Natural killer cell treated with Interleukin-12 subunit alpha and Interleukin-12 subunit beta and Interleukin-15 and Interleukin-18, amount 100 ng/mL, for 72 hours (primary cell): ENCODE measurements at regions not wholly inside any gene's neighbourhood (a gene's known extent, or its start where the extent isn't known, plus 50 kb on each side); places are given as distances from the start of the nearest gene placed in this dataset.
A peak's percentile ranks its signal among the peaks of the same experiment; 100 is the strongest.
"Not testable (repeated sequence)": the region's sequence is repeated elsewhere in the genome, so short reads cannot be mapped to it uniquely, and the experiment has no call there.

Source experiments
- ATAC-seq, 2 donors: fragments of 150-1000 bp; cut with Tn5 transposase in 1 of 2; sonication (Bioruptor Pico), chemical (Tn5 transposase) in 1 of 2; 2 replicates each; pipeline ENCODE4 v1.10.0; 2021
- DNase-seq: peaks from one replicate; pipeline ENCODE4 v3.0.0; 2022; ENCODE audit warnings: low spot score
- H3K27ac Mint-ChIP-seq, 2 donors: 1 replicate in 1 of 2; 2 replicates in 1 of 2; pipeline ENCODE4 v1.8.0; 2022; ENCODE audit warnings: mixed read lengths in 2 of 2, mild to moderate bottlenecking in 1 of 2, moderate library complexity in 1 of 2
- H3K27me3 Mint-ChIP-seq, 2 donors: 1 replicate in 1 of 2; 2 replicates in 1 of 2; pipeline ENCODE4 v1.8.0; 2022; ENCODE audit warnings: mixed read lengths in 2 of 2
- H3K36me3 Mint-ChIP-seq: one replicate; pipeline ENCODE4 v1.8.0; 2022; ENCODE audit warnings: mixed read lengths
- H3K4me1 Mint-ChIP-seq, 2 donors: 1 replicate in 1 of 2; 2 replicates in 1 of 2; pipeline ENCODE4 v1.8.0; 2022; ENCODE audit warnings: low read depth in 2 of 2, mixed read lengths in 2 of 2, mild to moderate bottlenecking in 1 of 2
- H3K4me3 Mint-ChIP-seq: one replicate; pipeline ENCODE4 v1.8.0; 2022; ENCODE audit warnings: mixed read lengths
- H3K9me3 Mint-ChIP-seq: 2 replicates; pipeline ENCODE4 v1.8.0; 2022; ENCODE audit warnings: mixed read lengths

DNA sequence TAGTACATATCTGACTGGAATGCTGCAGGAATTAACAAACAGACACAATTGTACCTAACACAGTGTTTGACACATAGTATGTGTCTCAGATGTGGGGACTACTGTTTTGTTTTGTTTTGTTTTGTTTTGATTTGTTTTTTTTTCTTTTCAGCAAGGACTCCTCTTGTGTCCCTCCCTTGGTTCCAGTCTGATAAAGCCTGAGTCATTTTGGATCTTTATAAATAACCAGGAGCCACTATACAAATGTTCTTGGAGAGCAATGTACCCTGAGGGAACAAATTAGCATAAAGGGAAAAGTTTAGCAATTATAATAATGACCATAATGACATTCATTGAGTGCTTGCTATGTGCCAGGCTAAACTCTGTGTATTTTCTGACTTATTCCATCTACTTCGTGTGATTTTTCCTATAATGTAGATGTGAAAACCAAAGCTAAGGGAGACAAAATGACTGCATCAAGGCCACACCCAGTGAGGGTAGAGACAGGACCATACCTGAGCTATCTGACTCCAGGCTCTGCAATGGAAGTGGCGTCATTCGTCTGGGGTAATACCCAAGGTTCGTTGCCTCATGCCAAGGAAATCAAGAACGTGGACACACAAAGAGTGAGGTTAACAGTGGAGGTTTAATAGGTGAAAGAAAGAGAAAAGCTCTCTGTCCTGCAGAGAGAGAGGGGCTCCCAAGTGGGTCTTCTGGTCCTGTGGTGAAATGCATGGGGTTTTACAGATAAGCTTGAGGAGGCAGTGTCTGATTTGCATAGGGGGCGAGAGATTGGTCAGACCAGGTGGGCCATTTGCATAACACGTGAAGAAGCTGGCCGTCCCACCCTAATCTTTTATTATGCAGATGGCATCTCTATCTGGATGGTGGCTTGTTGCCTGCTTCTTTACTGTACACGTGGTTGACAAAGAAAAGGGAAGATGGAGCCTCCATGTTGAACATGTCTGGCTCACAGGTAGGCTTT, 285.5 kb upstream of the SFSWAP start:
- H3K27me3 Mint-ChIP-seq, result peaks cover 14 to 33% of the 10 kb centered on the region in 2 donors
- H3K9me3 Mint-ChIP-seq, result no peaks in the 10 kb centered on the region
- H3K36me3 Mint-ChIP-seq, result peaks cover 14% of the 10 kb centered on the region
- H3K27ac Mint-ChIP-seq, result no peak overlapping the region
- ATAC-seq, result no peak
- H3K4me3 Mint-ChIP-seq, result no peak overlapping the region
- no peak for DNase-seq
- no peaks in the 10 kb centered on the region for H3K4me1 Mint-ChIP-seq

DNA sequence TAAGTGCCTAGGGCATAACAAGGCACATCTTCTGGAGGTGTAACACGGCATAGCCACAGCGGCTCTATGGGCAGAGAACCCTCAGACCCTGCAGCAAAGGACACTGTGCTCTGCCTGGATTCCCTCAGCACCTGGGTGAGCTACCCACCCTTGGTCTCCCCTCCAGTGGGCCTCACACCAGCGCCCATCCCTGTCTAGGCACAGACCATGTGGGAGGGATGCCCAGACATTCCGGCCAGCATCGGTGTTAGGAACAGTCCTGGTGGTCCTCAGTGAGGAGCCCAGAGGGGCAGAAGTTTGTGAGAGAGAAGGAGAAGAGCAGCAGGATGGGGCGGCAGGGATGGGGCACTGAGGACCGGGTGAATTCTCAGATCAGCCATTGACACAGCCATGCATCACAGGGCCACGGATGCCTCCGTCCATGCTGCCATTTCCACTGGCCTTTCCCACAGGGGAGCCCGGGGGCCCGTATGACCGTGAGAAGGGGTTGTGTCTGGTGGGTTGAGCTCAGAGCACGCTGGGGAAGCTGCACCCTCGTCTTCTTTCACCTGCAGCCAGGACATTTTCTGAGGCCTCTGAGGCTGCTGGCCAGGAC, 282.7 kb upstream of the SFSWAP start:
- DNase-seq, result peak; percentile 40
- Mint-ChIP-seq H3K4me1 (no peaks in the 10 kb centered on the region), H3K27ac (no peak overlapping the region), H3K9me3 (no peaks in the 10 kb centered on the region), H3K27me3 (peaks cover 13 to 32% of the 10 kb centered on the region in 2 donors), H3K4me3 (no peak overlapping the region), H3K36me3 (peaks cover 14% of the 10 kb centered on the region)
- peak in 1 of 2 donors; percentile 44 for ATAC-seq

DNA sequence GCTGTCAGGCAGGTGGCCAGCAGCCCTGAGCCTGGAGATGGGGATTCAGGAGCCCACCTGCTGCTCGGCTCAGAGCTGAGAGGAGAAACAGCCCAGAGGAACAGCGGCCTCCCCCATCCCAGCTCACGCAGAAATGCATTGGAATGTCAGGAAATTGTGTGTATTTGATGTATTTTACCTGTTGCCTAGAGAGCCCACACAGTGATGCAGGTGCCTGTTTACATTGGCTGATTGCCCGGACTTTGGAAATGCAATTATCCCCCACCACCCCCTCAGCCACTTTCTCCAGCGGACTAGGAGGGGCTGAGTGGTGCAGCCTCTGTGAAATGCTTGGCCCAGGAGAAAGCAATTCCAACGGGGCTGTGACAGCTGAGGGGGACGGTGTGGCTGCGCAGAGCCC, 281.7 kb upstream of the SFSWAP start:
- ATAC-seq (peak in 1 of 2 donors; percentile 22), DNase-seq (peak; percentile 25)
- H3K27ac Mint-ChIP-seq, H3K4me1 Mint-ChIP-seq, H3K4me3 Mint-ChIP-seq, H3K36me3 Mint-ChIP-seq, H3K9me3 Mint-ChIP-seq: not testable (repeated sequence)
- H3K27me3 Mint-ChIP-seq, result peaks cover 10 to 23% of the 10 kb centered on the region in 2 donors

DNA sequence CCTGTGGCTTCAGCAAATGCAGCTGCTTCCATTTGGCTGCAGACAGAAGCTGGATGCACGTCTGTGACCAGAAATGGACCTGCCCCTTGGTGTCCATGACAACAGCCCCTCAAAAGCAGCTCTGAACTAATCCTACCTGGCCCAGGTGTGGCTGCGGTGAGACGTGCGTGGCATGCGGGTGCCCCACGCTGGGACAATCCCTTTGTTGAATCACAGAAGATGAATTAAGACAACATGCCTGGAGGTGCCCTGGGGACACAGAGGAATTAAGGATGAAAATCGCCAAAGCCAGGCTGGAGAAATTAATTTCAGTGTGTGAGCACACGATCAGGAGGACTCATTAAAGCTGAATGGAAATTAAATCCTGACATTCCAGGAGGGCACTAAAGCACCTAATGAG, 281.2 kb upstream of the SFSWAP start:
- not testable (repeated sequence) for H3K36me3 Mint-ChIP-seq, H3K9me3 Mint-ChIP-seq, H3K27ac Mint-ChIP-seq, H3K4me1 Mint-ChIP-seq, ATAC-seq, H3K4me3 Mint-ChIP-seq
- peaks cover 14 to 18% of the 10 kb centered on the region in 2 donors for H3K27me3 Mint-ChIP-seq
- DNase-seq, result peak; percentile 16

DNA sequence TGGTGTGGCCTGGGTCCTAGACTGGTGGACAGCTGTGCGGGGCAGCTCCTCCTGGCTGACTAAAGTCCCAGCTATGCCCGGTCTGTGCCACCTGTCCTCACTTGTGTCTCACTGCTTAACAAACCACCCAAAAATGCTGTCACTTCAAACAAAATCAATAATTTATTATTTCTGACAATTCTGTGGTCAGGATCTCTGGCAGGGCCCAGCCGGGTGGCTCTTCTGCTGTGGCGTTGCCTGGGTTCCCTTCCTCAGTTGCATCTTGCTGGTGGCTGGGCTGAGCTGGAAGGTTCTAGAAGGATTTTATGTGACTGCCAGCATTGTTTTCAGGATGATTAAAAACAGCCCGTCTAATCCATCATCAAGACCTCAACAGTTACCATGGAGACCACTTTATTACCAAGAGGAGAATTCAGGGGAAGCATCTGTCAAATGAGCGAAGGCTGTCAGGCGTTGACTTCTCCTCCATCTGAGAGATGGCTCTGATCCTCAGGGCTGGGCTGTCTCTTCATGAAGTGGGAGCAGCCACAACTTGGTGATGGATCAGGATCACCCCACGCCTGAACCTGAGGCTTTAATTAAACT, 280.6 kb upstream of the SFSWAP start:
- H3K4me1 Mint-ChIP-seq, result no peaks in the 10 kb centered on the region
- no peaks in the 10 kb centered on the region for H3K9me3 Mint-ChIP-seq
- H3K36me3 Mint-ChIP-seq, result no peaks in the 10 kb centered on the region
- H3K27ac Mint-ChIP-seq, result no peak overlapping the region
- ATAC-seq, result no peak
- H3K27me3 Mint-ChIP-seq, result peaks cover 12 to 13% of the 10 kb centered on the region in 2 donors
- peak; percentile 26 for DNase-seq
- no peak overlapping the region for H3K4me3 Mint-ChIP-seq

DNA sequence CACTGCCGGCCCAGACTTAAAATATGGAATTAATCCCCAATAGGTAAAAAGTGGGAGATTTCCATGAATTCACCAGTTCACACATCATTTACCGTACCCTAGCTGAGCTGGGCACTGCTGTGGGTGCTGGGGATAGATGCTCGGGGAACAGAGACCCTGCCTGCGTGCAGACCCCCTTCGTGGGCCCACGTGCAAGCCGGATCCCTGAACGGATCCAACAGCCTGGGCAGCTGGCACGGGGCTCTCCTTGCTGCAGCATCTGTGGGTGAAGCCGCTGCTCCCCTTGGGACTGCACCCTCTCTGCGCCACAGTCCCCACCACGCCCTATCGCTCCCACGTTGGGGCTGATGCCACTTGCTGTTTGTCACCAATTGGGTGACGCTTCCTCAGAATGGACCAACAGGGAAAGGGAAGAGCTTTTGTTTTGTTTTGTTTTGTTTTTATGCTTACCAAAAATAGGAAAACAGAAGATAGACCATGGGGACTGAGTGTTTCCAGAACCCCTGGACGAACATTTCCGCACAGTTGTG, 279.7 kb upstream of the SFSWAP start:
- not testable (repeated sequence) for H3K4me1 Mint-ChIP-seq, H3K9me3 Mint-ChIP-seq, H3K36me3 Mint-ChIP-seq, H3K4me3 Mint-ChIP-seq, H3K27ac Mint-ChIP-seq
- peaks cover 13 to 14% of the 10 kb centered on the region in 2 donors for H3K27me3 Mint-ChIP-seq
- DNase-seq (peak; percentile 56), ATAC-seq (peak in 1 of 2 donors; percentile 44)

DNA sequence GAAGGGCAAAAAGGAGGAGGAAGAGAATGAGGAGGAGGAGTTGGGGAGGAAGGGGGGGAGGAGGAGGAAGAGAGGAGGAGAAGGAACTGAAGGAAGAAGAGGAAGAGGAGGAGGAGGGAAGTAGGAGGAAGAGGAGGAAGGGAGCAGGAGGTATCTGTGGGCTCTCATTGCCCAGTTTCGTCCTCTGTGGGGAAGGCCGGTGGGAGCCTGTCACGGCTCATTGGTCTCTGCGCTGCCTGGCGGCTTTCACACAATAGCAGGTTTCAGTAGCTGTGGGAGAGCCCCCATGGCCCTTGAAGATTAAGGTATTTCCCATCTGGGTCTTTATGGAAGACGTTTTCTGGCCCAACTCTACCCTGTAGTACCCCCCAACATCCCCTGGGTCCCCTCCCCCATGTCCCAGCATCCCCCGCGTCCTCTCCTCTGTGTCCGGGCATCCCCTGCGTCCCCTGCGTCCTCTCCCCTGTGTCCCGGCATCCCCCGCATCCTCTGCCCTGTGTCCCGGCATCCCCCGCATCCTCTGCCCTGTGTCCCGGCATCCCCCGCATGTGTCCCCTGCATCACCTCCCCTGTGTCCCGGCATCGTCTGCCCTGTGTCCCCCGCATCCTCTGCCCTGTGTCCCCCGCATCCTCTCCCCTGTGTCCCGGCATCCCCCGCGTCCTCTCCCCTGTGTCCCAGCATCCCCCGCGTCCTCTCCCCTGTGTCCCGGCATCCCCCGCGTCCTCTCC, 278.2 kb upstream of the SFSWAP start:
- Mint-ChIP-seq H3K27ac (no peak overlapping the region), H3K4me1 (no peaks in the 10 kb centered on the region), H3K36me3 (no peaks in the 10 kb centered on the region), H3K4me3 (no peak overlapping the region), H3K9me3 (no peaks in the 10 kb centered on the region), H3K27me3 (peaks cover 15% of the 10 kb centered on the region in 2 donors)
- DNase-seq (peak; percentile 53), ATAC-seq (no peak)

DNA sequence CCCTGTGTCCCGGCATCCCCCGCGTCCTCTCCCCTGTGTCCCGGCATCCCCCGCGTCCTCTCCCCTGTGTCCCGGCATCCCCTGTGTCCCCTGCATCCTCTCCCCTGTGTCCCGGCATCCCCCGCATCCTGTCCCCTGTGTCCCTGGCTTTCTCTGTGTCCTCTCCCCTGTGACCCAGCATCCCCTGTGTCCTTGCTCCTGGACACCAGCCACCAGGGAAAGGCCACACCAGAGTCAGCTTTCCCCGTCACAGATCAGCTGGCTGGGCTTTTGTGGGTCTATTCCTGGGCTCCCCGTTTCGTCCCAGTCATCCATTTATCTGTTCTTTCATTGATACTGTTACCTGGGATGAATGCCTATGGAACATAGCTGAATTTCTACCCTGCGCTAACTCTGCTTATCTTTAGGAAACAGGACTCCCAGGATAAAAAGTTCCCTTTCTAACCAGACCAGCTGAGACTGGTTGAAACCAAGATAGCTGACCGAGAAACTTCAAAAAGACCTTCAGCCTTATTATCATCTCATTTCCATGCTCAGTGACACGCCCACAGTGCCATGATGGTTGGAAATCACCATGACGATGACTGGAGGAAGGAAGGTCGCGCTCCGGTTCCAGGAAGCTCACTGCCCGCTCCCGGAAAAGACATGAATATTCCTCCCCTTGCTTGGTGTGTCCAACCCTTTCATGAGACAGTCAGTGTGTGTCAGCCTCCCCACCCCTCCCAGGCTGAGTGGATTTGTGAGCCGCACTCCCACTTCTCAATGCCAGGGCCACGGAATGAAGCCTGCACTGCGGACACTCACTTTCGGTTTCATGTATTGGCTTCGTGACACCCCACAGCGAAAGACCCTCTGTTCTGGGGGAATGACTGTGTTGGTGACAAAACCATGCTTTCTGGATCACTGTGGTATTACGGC, 276.4 kb upstream of the SFSWAP start:
- ATAC-seq (no peak), DNase-seq (peak; percentile 34)
- Mint-ChIP-seq H3K4me1 (no peaks in the 10 kb centered on the region), H3K27me3 (peaks cover 12 to 15% of the 10 kb centered on the region in 2 donors), H3K36me3 (no peaks in the 10 kb centered on the region), H3K9me3 (no peaks in the 10 kb centered on the region), H3K4me3 (no peak overlapping the region), H3K27ac (no peak overlapping the region)

DNA sequence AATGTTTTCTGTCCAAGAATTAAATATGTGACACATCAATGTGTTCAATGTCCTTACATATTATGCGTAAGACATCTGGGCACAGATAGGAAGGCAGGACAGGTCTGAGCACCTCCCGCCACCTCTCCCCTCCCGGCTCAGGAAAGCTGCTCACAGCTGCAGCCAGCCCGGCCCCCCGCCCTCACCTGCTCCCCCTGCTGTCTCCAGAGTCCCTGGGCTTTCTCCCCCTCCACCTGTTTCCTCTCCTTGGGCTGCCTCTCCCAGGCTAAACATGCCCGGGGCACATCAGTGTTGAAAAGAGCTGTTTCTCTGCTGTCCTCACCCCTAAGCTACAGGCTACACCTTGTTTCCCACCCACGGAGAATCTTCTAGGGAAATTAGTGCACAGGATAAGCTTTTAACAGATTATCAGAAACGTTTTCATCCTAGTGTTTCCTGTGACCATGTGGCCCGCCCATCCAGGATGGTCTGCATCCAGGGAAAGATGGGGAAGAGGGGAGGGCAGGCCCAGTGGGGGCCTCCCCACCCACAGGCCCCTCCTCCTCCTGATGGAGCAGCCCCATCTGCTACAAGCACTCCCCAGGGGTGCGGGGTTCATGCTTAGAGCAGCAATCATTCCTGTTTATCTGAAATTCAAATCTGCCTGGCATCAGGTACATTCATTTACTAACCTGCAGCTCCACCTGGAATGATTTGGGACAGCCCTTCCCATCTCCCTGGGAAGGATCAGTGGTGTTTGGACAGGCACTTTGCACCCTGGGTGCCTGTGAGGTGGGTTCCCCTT, 273.8 kb upstream of the SFSWAP start:
- peak; percentile 41 for DNase-seq
- Mint-ChIP-seq H3K4me3 (no peak overlapping the region), H3K9me3 (no peaks in the 10 kb centered on the region), H3K27ac (no peak overlapping the region), H3K27me3 (peaks cover 9 to 11% of the 10 kb centered on the region in 2 donors), H3K36me3 (no peaks in the 10 kb centered on the region), H3K4me1 (no peaks in the 10 kb centered on the region)
- ATAC-seq, result no peak

DNA sequence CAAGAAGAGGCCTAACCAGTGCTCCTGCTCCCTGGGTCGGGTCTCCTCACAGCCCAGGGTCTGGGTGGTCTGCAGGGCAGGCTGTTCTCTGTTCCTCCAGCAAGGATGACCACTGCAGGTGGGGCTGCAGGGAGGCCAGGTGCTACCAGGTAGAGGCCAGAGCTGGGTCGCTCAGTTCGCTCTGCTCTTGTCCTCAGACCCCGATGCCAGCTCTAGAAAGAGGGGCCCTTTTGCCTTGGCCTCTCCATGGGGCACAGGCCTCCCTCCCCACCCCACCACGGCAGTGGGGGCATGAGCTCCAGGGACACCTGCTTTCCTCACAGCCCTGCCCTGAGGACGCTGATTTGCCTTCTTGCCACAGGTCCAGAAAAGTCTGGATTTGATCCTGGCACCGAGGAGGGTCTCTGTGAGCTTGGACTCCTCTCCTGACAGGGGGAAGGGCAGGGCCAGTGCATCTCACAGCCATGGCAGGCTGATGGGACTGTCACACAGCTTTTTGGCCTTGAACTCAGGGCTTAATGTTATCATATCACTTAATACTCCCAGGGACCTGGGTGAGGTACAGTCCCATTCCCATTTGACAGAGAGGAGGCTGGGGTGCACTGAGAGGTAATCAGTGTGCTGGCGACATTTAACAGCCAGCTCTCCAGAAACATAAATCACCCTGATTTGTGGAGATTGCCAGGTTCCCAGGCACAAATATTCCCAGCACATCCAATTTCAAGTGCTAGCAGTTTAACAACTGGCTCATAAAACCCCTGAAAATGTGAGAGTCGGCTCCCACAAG, 273.0 kb upstream of the SFSWAP start:
- no peaks in the 10 kb centered on the region for H3K36me3 Mint-ChIP-seq

DNA sequence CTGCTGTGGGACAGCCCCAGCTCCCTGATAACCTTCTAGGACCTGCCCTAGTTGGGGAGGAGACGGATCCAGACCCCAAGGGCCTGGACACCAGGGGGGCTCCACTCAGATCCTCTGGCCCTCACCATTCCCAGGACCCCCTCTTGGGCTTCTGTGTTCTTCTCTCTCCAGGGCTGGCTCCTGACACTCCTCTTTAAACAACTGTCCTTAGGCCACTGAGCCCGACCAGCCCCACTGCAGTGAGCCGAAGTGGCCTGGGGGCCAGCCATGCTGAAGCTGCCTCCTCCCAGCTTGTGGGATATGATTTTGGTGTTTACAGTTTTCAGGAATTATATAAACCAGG, 272.4 kb upstream of the SFSWAP start:
- peak; percentile 15 for DNase-seq
- not testable (repeated sequence) for H3K4me3 Mint-ChIP-seq, H3K36me3 Mint-ChIP-seq, H3K9me3 Mint-ChIP-seq, H3K27ac Mint-ChIP-seq, ATAC-seq, H3K4me1 Mint-ChIP-seq, H3K27me3 Mint-ChIP-seq

More for the DNA sequence above, 273.0 kb upstream of the SFSWAP start:
- Mint-ChIP-seq H3K9me3 (no peaks in the 10 kb centered on the region), H3K27ac (no peak overlapping the region), H3K27me3 (peaks cover 7% of the 10 kb centered on the region in 2 donors), H3K4me3 (no peak overlapping the region), H3K4me1 (no peaks in the 10 kb centered on the region)
- peak; percentile 19 to 22 for ATAC-seq
- peak; percentile 32 for DNase-seq

DNA sequence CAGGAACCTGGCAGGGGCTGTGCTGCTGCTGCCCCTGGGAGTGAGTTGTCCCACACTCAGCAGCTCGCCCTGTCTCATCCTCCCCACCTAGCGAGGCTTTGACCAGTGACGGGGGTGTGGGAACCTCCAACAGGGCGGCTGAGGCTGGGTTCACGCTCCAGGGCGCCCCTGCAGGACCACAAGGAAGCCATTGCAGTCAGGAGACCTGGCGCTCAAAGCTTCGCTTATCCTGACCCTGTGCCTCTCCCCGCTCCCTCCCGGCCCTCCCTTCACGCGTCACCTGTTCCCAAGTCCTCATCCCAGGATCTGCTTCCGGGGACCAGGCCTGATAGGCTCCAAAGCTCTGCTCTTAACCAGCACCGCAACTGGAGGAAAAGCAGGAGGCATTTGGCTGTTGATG, 272.0 kb upstream of the SFSWAP start:
- Mint-ChIP-seq H3K4me1 (no peaks in the 10 kb centered on the region), H3K4me3 (no peak overlapping the region), H3K36me3 (no peaks in the 10 kb centered on the region), H3K27me3 (peaks cover 7% of the 10 kb centered on the region in 2 donors), H3K9me3 (no peaks in the 10 kb centered on the region), H3K27ac (no peak overlapping the region)
- ATAC-seq (no peak), DNase-seq (peak; percentile 22)
